ENCODE measurements at regions not wholly inside any gene's neighbourhood (a gene's known extent, or its start where the extent isn't known, plus 50 kb on each side); places are given as distances from the start of the nearest gene placed in this dataset.

DNA sequence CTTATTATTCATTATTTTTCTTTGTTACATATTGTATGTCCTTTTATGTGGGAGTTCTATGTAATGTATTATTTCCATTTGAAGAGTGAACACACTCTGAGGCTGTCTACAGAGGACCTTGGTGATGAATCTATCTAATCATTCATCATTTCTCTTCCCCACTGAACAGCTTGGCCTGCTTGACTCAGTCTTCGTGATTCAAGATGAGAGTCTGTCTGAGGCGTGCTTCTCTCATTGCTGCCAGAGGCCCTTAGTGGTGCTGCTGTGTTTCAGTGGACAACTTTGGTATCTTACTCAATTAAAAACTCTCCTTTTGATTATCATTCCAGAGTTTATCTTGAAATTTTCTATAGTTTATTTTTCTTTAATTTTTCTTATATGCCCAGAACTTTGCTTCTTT lies 318.1 kb upstream of the DAB2 start:
- no peaks in the 10 kb centered on the region for H3K9me3 ChIP-seq
- H3K4me1 ChIP-seq (ENCODE audit: control insufficient read depth in 1 of 2, extremely low read depth in 1 of 2, insufficient read depth in 2 of 2, low read length in 2 of 2), result no peaks in the 10 kb centered on the region
- DNase-seq (no peak), ATAC-seq (replicated peaks in 1 of 4) (no peak)
- H3K4me3 Mint-ChIP-seq, result no peak overlapping the region
- H3K27me3 Mint-ChIP-seq, result peaks cover 5 to 21% of the 10 kb centered on the region in 2 donors
- H3K27me3 ChIP-seq (replicated peaks in 1 of 2; ENCODE audit: control insufficient read depth in 2 of 2, extremely low read depth in 1 of 2, insufficient read depth in 2 of 2, low read length in 1 of 2), result peaks cover 0 to 3% of the 10 kb centered on the region in 2 experiments
- H3K36me3 ChIP-seq (ENCODE audit: control insufficient read depth in 2 of 2, extremely low read depth in 1 of 2, insufficient read depth in 1 of 2, low read length in 1 of 2), result no peaks in the 10 kb centered on the region
- POLR2A ChIA-PET, result no interaction called here
- no peak overlapping the region for H3K4me3 ChIP-seq (ENCODE audit: control insufficient read depth in 1 of 2, extremely low read depth in 1 of 2, low read length in 1 of 2)
- H3K9me3 Mint-ChIP-seq, result no peaks in the 10 kb centered on the region
- no CpG with 5 or more reads among the region's 2 CpGs for WGBS (ENCODE audit: insufficient coverage)
- H3K36me3 Mint-ChIP-seq, result no peaks in the 10 kb centered on the region
- no peak overlapping the region for H3K27ac Mint-ChIP-seq
- no peaks in the 10 kb centered on the region for H3K4me1 Mint-ChIP-seq
- CTCF ChIA-PET, result no interaction called here
- H3K27ac ChIP-seq (ENCODE audit: low read length), result no peak overlapping the region

DNA sequence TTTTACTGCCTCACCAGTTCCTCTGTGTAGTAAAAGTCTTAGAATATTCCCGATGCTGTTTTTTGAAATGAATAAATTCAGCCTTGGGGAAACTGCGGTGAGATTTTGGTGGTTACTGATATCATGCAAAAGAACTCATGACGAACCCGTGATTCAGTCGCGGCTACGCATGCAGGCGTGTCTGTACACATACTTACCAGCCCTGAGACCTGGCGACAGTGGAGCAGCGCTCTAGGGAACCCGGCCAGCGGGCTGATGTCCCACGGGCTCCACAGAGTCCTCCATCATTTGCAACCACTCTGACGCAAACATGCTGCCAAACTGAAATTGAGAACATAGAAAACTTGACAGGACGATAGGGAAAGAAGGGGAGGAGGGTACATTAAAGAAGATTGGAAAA lies 315.6 kb upstream of the DAB2 start:
- no peaks in the 10 kb centered on the region for H3K36me3 ChIP-seq (ENCODE audit: control insufficient read depth in 2 of 2, extremely low read depth in 1 of 2, insufficient read depth in 1 of 2, low read length in 1 of 2)
- no peak overlapping the region for H3K4me3 ChIP-seq (ENCODE audit: control insufficient read depth in 1 of 2, extremely low read depth in 1 of 2, low read length in 1 of 2)
- ATAC-seq (replicated peaks in 1 of 4) (no peak), DNase-seq (no peak)
- ChIA-PET CTCF (no interaction called here), POLR2A (no interaction called here)
- H3K27me3 ChIP-seq (replicated peaks in 1 of 2; ENCODE audit: control insufficient read depth in 2 of 2, extremely low read depth in 1 of 2, insufficient read depth in 2 of 2, low read length in 1 of 2), result peaks cover 0 to 3% of the 10 kb centered on the region in 2 experiments
- Mint-ChIP-seq H3K27ac (no peak overlapping the region), H3K27me3 (peaks cover 9 to 30% of the 10 kb centered on the region in 2 donors), H3K4me3 (no peak overlapping the region), H3K36me3 (no peaks in the 10 kb centered on the region), H3K9me3 (no peaks in the 10 kb centered on the region), H3K4me1 (no peaks in the 10 kb centered on the region)
- no peaks in the 10 kb centered on the region for H3K9me3 ChIP-seq
- H3K4me1 ChIP-seq (ENCODE audit: control insufficient read depth in 1 of 2, extremely low read depth in 1 of 2, insufficient read depth in 2 of 2, low read length in 2 of 2), result no peaks in the 10 kb centered on the region
- H3K27ac ChIP-seq (ENCODE audit: low read length), result no peak overlapping the region
- 97% methylated on average over 12 of the region's 15 CpGs for WGBS (ENCODE audit: insufficient coverage)

DNA sequence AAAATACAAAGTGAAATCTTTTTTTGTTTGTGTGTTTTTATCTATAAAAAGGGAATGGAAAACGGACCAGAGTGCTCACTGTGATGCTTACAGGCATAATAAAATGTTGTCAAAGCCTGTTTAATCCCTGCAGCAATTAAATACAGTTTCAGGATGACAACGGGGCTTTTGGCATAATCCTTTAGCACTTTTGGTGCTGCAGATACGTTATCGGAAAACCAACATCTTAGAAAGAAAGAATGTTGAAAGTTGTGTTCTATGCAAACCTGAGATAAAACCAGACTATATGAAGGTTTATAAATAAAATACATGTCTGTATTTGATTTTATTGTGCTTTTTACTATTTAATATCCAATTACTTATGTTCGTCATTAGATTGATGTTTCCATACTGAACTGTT lies 307.4 kb upstream of the DAB2 start:
- Mint-ChIP-seq H3K4me1 (no peaks in the 10 kb centered on the region), H3K9me3 (no peaks in the 10 kb centered on the region), H3K27me3 (peaks cover 4 to 24% of the 10 kb centered on the region in 2 donors), H3K4me3 (no peak overlapping the region), H3K36me3 (no peaks in the 10 kb centered on the region), H3K27ac (no peak overlapping the region)
- Histone ChIP-seq H3K4me1 (ENCODE audit: control insufficient read depth in 1 of 2, extremely low read depth in 1 of 2, insufficient read depth in 2 of 2, low read length in 2 of 2) (no peaks in the 10 kb centered on the region), H3K9me3 (no peaks in the 10 kb centered on the region), H3K27me3 (replicated peaks in 1 of 2; ENCODE audit: control insufficient read depth in 2 of 2, extremely low read depth in 1 of 2, insufficient read depth in 2 of 2, low read length in 1 of 2) (no peaks in the 10 kb centered on the region), H3K27ac (ENCODE audit: low read length) (no peak overlapping the region), H3K4me3 (ENCODE audit: control insufficient read depth in 1 of 2, extremely low read depth in 1 of 2, low read length in 1 of 2) (no peak overlapping the region), H3K36me3 (ENCODE audit: control insufficient read depth in 2 of 2, extremely low read depth in 1 of 2, insufficient read depth in 1 of 2, low read length in 1 of 2) (no peaks in the 10 kb centered on the region)
- POLR2A ChIA-PET, result interaction anchor here in 1 of 2 donors (0.6 kb wide), 1 partner anchor 9 kb away, joined by 8 read pairs; no protein-coding TSS in a partner anchor
- ATAC-seq (replicated peaks in 1 of 4) (no peak), DNase-seq (no peak)
- WGBS (ENCODE audit: insufficient coverage), result no CpG with 5 or more reads among the region's 5 CpGs
- CTCF ChIA-PET, result interaction anchor here in 1 of 2 donors (0.7 kb wide), 1 partner anchor 1466 kb away, joined by 5 read pairs; no protein-coding TSS in a partner anchor

DNA sequence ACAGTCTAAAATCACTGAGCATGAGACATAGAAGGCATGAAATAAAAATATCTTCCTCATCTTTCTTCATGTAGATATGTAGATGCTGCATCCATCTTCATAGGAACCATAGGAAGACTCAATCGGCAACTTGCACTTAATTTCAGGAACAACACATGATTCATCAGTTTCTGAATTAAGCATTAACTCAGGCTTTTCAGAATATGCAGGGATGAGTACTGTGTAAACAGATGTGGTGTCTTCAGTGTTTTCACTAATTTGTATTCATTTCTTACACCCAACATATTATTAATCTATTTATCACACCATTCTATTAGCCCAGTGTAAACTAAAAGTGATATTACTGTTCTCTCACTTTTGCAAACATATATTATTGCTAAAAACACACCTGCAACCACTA lies 305.9 kb upstream of the DAB2 start:
- H3K9me3 ChIP-seq, result no peaks in the 10 kb centered on the region
- H3K4me3 Mint-ChIP-seq, result no peak overlapping the region
- no CpG with 5 or more reads among the region's 1 CpG for WGBS (ENCODE audit: insufficient coverage)
- ATAC-seq (replicated peaks in 1 of 4) (no peak), DNase-seq (no peak)
- H3K9me3 Mint-ChIP-seq, result no peaks in the 10 kb centered on the region
- no peak overlapping the region for H3K27ac Mint-ChIP-seq
- no peaks in the 10 kb centered on the region for H3K36me3 ChIP-seq (ENCODE audit: control insufficient read depth in 2 of 2, extremely low read depth in 1 of 2, insufficient read depth in 1 of 2, low read length in 1 of 2)
- peaks cover 0 to 19% of the 10 kb centered on the region in 2 donors for H3K27me3 Mint-ChIP-seq
- H3K4me3 ChIP-seq (ENCODE audit: control insufficient read depth in 1 of 2, extremely low read depth in 1 of 2, low read length in 1 of 2), result no peak overlapping the region
- CTCF ChIA-PET, result no interaction called here
- no peaks in the 10 kb centered on the region for H3K27me3 ChIP-seq (replicated peaks in 1 of 2; ENCODE audit: control insufficient read depth in 2 of 2, extremely low read depth in 1 of 2, insufficient read depth in 2 of 2, low read length in 1 of 2)
- POLR2A ChIA-PET, result no interaction called here
- no peaks in the 10 kb centered on the region for H3K4me1 Mint-ChIP-seq
- no peaks in the 10 kb centered on the region for H3K4me1 ChIP-seq (ENCODE audit: control insufficient read depth in 1 of 2, extremely low read depth in 1 of 2, insufficient read depth in 2 of 2, low read length in 2 of 2)
- no peak overlapping the region for H3K27ac ChIP-seq (ENCODE audit: low read length)
- H3K36me3 Mint-ChIP-seq, result no peaks in the 10 kb centered on the region

DNA sequence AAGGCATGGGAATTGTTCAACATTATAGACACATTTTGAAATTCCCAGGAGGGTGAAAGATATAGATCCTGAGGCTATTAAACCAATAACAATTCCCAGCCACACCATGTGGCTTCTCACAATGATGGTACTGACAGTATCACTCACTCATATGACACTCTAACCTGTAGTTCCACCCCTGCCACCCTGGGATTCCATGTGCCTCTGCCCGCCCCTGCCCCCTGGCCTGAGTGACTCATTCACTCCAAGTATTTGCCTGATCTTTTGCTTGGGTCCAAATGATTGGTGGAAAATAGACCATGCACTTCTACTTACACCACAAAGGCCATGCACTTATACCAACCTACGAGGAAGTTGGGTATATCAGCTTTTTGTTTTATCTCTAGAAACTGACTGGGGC lies 305.2 kb upstream of the DAB2 start:
- Mint-ChIP-seq H3K36me3 (no peaks in the 10 kb centered on the region), H3K4me3 (no peak overlapping the region), H3K4me1 (no peaks in the 10 kb centered on the region), H3K27ac (no peak overlapping the region), H3K27me3 (peaks cover 0 to 19% of the 10 kb centered on the region in 2 donors), H3K9me3 (no peaks in the 10 kb centered on the region)
- no peak for ATAC-seq (replicated peaks in 1 of 4)
- H3K27me3 ChIP-seq (replicated peaks in 1 of 2; ENCODE audit: control insufficient read depth in 2 of 2, extremely low read depth in 1 of 2, insufficient read depth in 2 of 2, low read length in 1 of 2), result no peaks in the 10 kb centered on the region
- CTCF ChIA-PET, result no interaction called here
- no peaks in the 10 kb centered on the region for H3K36me3 ChIP-seq (ENCODE audit: control insufficient read depth in 2 of 2, extremely low read depth in 1 of 2, insufficient read depth in 1 of 2, low read length in 1 of 2)
- no peak overlapping the region for H3K4me3 ChIP-seq (ENCODE audit: control insufficient read depth in 1 of 2, extremely low read depth in 1 of 2, low read length in 1 of 2)
- H3K9me3 ChIP-seq, result no peaks in the 10 kb centered on the region
- no peak for DNase-seq
- no peaks in the 10 kb centered on the region for H3K4me1 ChIP-seq (ENCODE audit: control insufficient read depth in 1 of 2, extremely low read depth in 1 of 2, insufficient read depth in 2 of 2, low read length in 2 of 2)
- no peak overlapping the region for H3K27ac ChIP-seq (ENCODE audit: low read length)
- POLR2A ChIA-PET, result no interaction called here
- 80% methylated on average over 1 of the region's 2 CpGs for WGBS (ENCODE audit: insufficient coverage)

DNA sequence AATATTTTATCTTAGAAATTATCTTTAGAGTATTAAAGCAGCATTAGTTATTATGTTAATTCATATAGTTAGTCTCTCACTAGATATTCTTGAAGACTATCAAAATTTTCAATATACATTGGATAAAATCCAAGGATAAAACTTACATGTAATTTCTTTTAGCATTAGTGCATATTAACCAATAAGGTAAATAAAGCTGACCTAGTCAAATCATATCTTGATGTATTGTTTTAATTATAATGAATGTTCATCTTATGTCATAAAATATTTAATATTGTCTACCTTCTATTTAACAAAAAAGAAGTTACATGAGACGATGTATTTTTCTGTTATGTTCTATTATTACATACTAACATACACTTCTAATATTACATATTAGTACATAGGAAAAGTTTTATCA lies 301.7 kb upstream of the DAB2 start:
- Mint-ChIP-seq H3K4me3 (no peak overlapping the region), H3K36me3 (no peaks in the 10 kb centered on the region), H3K9me3 (no peaks in the 10 kb centered on the region), H3K27ac (no peak overlapping the region), H3K27me3 (peaks cover 0 to 19% of the 10 kb centered on the region in 2 donors), H3K4me1 (no peaks in the 10 kb centered on the region)
- H3K4me3 ChIP-seq (ENCODE audit: control insufficient read depth in 1 of 2, extremely low read depth in 1 of 2, low read length in 1 of 2), result no peak overlapping the region
- no peaks in the 10 kb centered on the region for H3K36me3 ChIP-seq (ENCODE audit: control insufficient read depth in 2 of 2, extremely low read depth in 1 of 2, insufficient read depth in 1 of 2, low read length in 1 of 2)
- ATAC-seq (replicated peaks in 1 of 4), result no peak
- H3K4me1 ChIP-seq (ENCODE audit: control insufficient read depth in 1 of 2, extremely low read depth in 1 of 2, insufficient read depth in 2 of 2, low read length in 2 of 2), result no peaks in the 10 kb centered on the region
- H3K27me3 ChIP-seq (replicated peaks in 1 of 2; ENCODE audit: control insufficient read depth in 2 of 2, extremely low read depth in 1 of 2, insufficient read depth in 2 of 2, low read length in 1 of 2), result no peaks in the 10 kb centered on the region
- no peak overlapping the region for H3K27ac ChIP-seq (ENCODE audit: low read length)
- ChIA-PET POLR2A (no interaction called here), CTCF (no interaction called here)
- no peak for DNase-seq
- no CpG with 5 or more reads among the region's 1 CpG for WGBS (ENCODE audit: insufficient coverage)
- H3K9me3 ChIP-seq, result no peaks in the 10 kb centered on the region

DNA sequence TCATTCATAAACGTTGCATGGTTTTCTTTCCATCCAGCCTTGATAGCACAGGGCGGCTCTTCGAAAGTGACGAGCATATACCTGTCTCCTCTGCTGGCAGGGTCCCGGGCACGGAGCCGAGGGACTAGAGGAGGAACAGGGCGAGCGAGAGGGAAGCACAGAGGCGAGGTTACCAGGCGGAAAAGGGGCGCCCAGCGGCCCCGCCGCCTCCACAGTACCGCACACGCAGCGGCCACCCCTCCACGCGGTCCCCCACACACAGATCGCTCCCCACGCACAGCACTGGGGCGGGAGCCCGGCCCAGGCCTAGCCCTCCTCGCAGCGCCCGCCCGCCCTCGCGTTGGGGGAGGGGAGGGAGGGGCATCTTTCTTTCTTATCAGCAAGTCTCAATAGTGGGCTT lies 296.6 kb upstream of the DAB2 start:
- no peak overlapping the region for H3K4me3 Mint-ChIP-seq
- H3K9me3 Mint-ChIP-seq, result no peaks in the 10 kb centered on the region
- ATAC-seq (replicated peaks in 1 of 4) (no peak), DNase-seq (no peak)
- ChIA-PET CTCF (interaction anchor here in 1 of 2 donors (0.7 kb wide), 1 partner anchor 138 kb away, joined by 3 read pairs; no protein-coding TSS in a partner anchor), POLR2A (no interaction called here)
- H3K36me3 ChIP-seq (ENCODE audit: control insufficient read depth in 2 of 2, extremely low read depth in 1 of 2, insufficient read depth in 1 of 2, low read length in 1 of 2), result no peaks in the 10 kb centered on the region
- H3K4me3 ChIP-seq (ENCODE audit: control insufficient read depth in 1 of 2, extremely low read depth in 1 of 2, low read length in 1 of 2), result no peak overlapping the region
- H3K4me1 ChIP-seq (ENCODE audit: control insufficient read depth in 1 of 2, extremely low read depth in 1 of 2, insufficient read depth in 2 of 2, low read length in 2 of 2), result no peaks in the 10 kb centered on the region
- no peak overlapping the region for H3K27ac ChIP-seq (ENCODE audit: low read length)
- H3K9me3 ChIP-seq, result no peaks in the 10 kb centered on the region
- WGBS (ENCODE audit: insufficient coverage), result 90% methylated on average over 8 of the region's 30 CpGs
- H3K27me3 ChIP-seq (replicated peaks in 1 of 2; ENCODE audit: control insufficient read depth in 2 of 2, extremely low read depth in 1 of 2, insufficient read depth in 2 of 2, low read length in 1 of 2), result no peaks in the 10 kb centered on the region
- H3K27me3 Mint-ChIP-seq, result no peaks in the 10 kb centered on the region
- no peaks in the 10 kb centered on the region for H3K36me3 Mint-ChIP-seq
- no peaks in the 10 kb centered on the region for H3K4me1 Mint-ChIP-seq
- H3K27ac Mint-ChIP-seq, result no peak overlapping the region

All from T-cell (primary cell).